K562 (cell line): ENCODE measurements at regions not wholly inside any gene's neighbourhood (a gene's known extent, or its start where the extent isn't known, plus 50 kb on each side); places are given as distances from the start of the nearest gene placed in this dataset.

Experiments
- ATAC-seq: fragments of 200-7000 bp; cut with Tn5 transposase; 3 replicates; pipeline ENCODE4 v1.9.1; 2020; ENCODE audit warnings: moderate library complexity
- BruUV-seq: library from RNA; stranded (reverse); fragments of 400-500 nt; replicated peaks from 2 replicates; lab custom pipeline; 2021; lab: Mats Ljungman, UMichigan
- CTCF ChIA-PET: fragments of 300-600 bp; formaldehyde crosslinking; extraction: SDS; loops from one replicate; lab custom pipeline; 2021; ENCODE audit warnings: low intra/inter-chr PET ratio; lab: Yijun Ruan, JAX
- POLR2A ChIA-PET: fragments of 300-600, 350-650 bp; sonication (Branson Sonifier 250); formaldehyde crosslinking; extraction: SDS; loops from one replicate; lab custom pipeline; 2021; ENCODE audit warnings: antibody characterized with exemption, inconsistent platforms; lab: Yijun Ruan, JAX
- DNase-seq, 4 experiments: peaks; one replicate each; pipeline versions ENCODE4 v3.0.0 to v3.0.0-alpha.2; 2011 to 2018; ENCODE audit warnings: low spot score in 3 of 4, mixed read lengths in 3 of 4; ENCODE audit errors: extremely low read depth in 1 of 4
- FAIRE-seq: peaks from 2 replicates; lab custom pipeline; 2011; peaks lifted over from hg19 to GRCh38; lab: Jason Lieb, UNC
- H2AFZ ChIP-seq: 2 replicates; pipeline ENCODE4 v1.6.0; 2011; ENCODE audit warnings: low read depth, low read length, control low read depth, inconsistent platforms
- H3K27ac ChIP-seq: fragments of 200-600 bp; 3 replicates; pipeline ENCODE4 v1.8.0; 2011; ENCODE audit warnings: low read depth, mild to moderate bottlenecking, control low read depth, inconsistent platforms, low read length, moderate library complexity, mixed read lengths; ENCODE audit errors: extremely low read depth
- H3K27me3 ChIP-seq, 2 experiments: fragments of 300-600 bp in 1 of 2; 2 replicates in 1 of 2; 3 replicates in 1 of 2; pipeline versions ENCODE4 v1.6.0 to v1.8.0; 2011; ENCODE audit warnings: inconsistent platforms in 2 of 2, low read length in 2 of 2, mild to moderate bottlenecking in 1 of 2, mixed read lengths in 1 of 2, moderate library complexity in 1 of 2; ENCODE audit not compliant: control insufficient read depth in 2 of 2, insufficient read depth in 2 of 2
- H3K36me3 ChIP-seq: fragments of 300-600 bp; 3 replicates; pipeline ENCODE4 v1.8.0; 2011; ENCODE audit warnings: mild to moderate bottlenecking, low read length, inconsistent platforms; ENCODE audit not compliant: control insufficient read depth, insufficient read depth
- H3K4me1 ChIP-seq, 2 experiments: fragments of 200-600 bp in 1 of 2; replicated peaks in 1 of 2; 2 replicates in 1 of 2; 3 replicates in 1 of 2; pipeline versions ENCODE4 v1.5.1 to v1.8.0; 2011; ENCODE audit warnings: inconsistent platforms in 2 of 2, low read length in 2 of 2, mild to moderate bottlenecking in 1 of 2, mixed read lengths in 1 of 2, moderate library complexity in 1 of 2; ENCODE audit not compliant: control insufficient read depth in 2 of 2, insufficient read depth in 2 of 2
- H3K4me2 ChIP-seq: 2 replicates; pipeline ENCODE4 v1.6.1; 2011; ENCODE audit warnings: low read length, control low read depth, inconsistent platforms, mixed read lengths; ENCODE audit not compliant: insufficient read depth
- H3K4me3 ChIP-seq: fragments of 200-600 bp; sonication (generic), shearing (Covaris generic); 2 replicates; pipeline ENCODE4 v1.5.1; 2016; ENCODE audit warnings: control low read depth, inconsistent platforms
- H3K79me2 ChIP-seq: fragments of 200-600 bp; 3 replicates; pipeline ENCODE4 v1.8.0; 2011; ENCODE audit warnings: low read length, inconsistent platforms; ENCODE audit not compliant: control insufficient read depth, insufficient read depth
- H3K9ac ChIP-seq, 2 experiments: 2 replicates each; pipeline versions ENCODE4 v1.6.0 to v1.6.1; 2011; ENCODE audit warnings: low read depth in 2 of 2, low read length in 2 of 2, control low read depth in 1 of 2, inconsistent platforms in 1 of 2, mild to moderate bottlenecking in 1 of 2, mixed read lengths in 1 of 2; ENCODE audit not compliant: insufficient read depth in 1 of 2
- H3K9me1 ChIP-seq: one replicate; pipeline ENCODE4 v1.6.0; 2011; ENCODE audit warnings: inconsistent platforms, mild to moderate bottlenecking, low read length, moderate library complexity; ENCODE audit not compliant: control insufficient read depth, insufficient read depth
- H3K9me3 ChIP-seq: replicated peaks from 2 replicates; pipeline ENCODE4 v1.5.1; 2011; ENCODE audit warnings: low read depth, low read length, inconsistent platforms; ENCODE audit not compliant: control insufficient read depth, insufficient read depth
- H4K20me1 ChIP-seq: replicated peaks from 2 replicates; pipeline ENCODE4 v1.6.1; 2011; ENCODE audit warnings: low read length, inconsistent platforms, mixed read lengths; ENCODE audit not compliant: control insufficient read depth, insufficient read depth
- EP300 ChIP-seq: IDR thresholded peaks from 2 replicates; pipeline ENCODE4 v1.6.1; 2012; ENCODE audit warnings: low read length, improper control_type of control experiment
- GTF2B ChIP-seq: IDR thresholded peaks from 2 replicates; pipeline ENCODE4 v1.6.1; 2011; ENCODE audit not compliant: insufficient read length; ENCODE audit errors: extremely low read depth
- GTF2F1 ChIP-seq: IDR thresholded peaks from 2 replicates; pipeline ENCODE4 v1.6.1; 2011; ENCODE audit warnings: low read depth, low read length, improper control_type of control experiment
- KAT7 ChIP-seq: sonication (generic); formaldehyde crosslinking; IDR thresholded peaks from 2 replicates; pipeline ENCODE4 v1.8.0; 2022; ENCODE audit warnings: missing genetic modification reagents, mild to moderate bottlenecking, borderline replicate concordance
- NBN ChIP-seq: fragments of 450-650 bp; IDR thresholded peaks from 2 replicates; pipeline ENCODE4 v1.6.1; 2016; ENCODE audit warnings: low read depth, mild to moderate bottlenecking
- NELFE ChIP-seq: IDR thresholded peaks from 2 replicates; pipeline ENCODE4 v1.6.1; 2011; ENCODE audit warnings: mild to moderate bottlenecking; ENCODE audit not compliant: insufficient read depth, insufficient read length
- RBM34 ChIP-seq: fragments of 200-400 bp; formaldehyde crosslinking; IDR thresholded peaks from 2 replicates; pipeline ENCODE4 v1.6.1; 2018; ENCODE audit warnings: low read length, borderline replicate concordance; ENCODE audit not compliant: insufficient read depth
- SP1 ChIP-seq: sonication (generic); formaldehyde crosslinking; IDR thresholded peaks from 2 replicates; pipeline ENCODE4 v1.8.1; 2022; ENCODE audit warnings: mild to moderate bottlenecking, missing genetic modification reagents
- SRSF7 ChIP-seq: fragments of 200-400 bp; formaldehyde crosslinking; optimal IDR thresholded peaks from 2 replicates; pipeline ENCODE3; 2017; ENCODE audit warnings: mild to moderate bottlenecking, low read depth, low read length
- TRIM28 ChIP-seq: fragments of 450-650 bp; IDR thresholded peaks from 2 replicates; pipeline ENCODE4 v1.6.1; 2017
- U2AF1 ChIP-seq: fragments of 200-400 bp; formaldehyde crosslinking; optimal IDR thresholded peaks from 2 replicates; pipeline ENCODE3; 2017; ENCODE audit warnings: mild to moderate bottlenecking, low read depth, low read length, moderate library complexity
- ZKSCAN8 ChIP-seq: fragments of 200-800 bp; sonication (Bioruptor generic); IDR thresholded peaks from 2 replicates; pipeline ENCODE4 v1.6.1; 2016; ENCODE audit warnings: missing genetic modification characterization, missing compliant biosample characterization
- ZNF408 ChIP-seq: fragments of 250-450 bp; sonication (Bioruptor Pico); IDR thresholded peaks from 2 replicates; pipeline ENCODE4 v1.4.0; 2020; ENCODE audit warnings: low read depth, mild to moderate bottlenecking, moderate library complexity
- ZZZ3 ChIP-seq: fragments of 450-650 bp; IDR thresholded peaks from 2 replicates; pipeline ENCODE4 v1.6.1; 2016; ENCODE audit warnings: antibody characterized with exemption, mild to moderate bottlenecking, moderate library complexity
- WGBS: fragments of 100-300 bp; shearing (Covaris generic); methylation state at CpG from one replicate; pipeline ENCODE4 v1.1.6; 2016; ENCODE audit warnings: low coverage, mixed read lengths; ENCODE audit not compliant: insufficient coverage; ENCODE audit errors: missing lambda C conversion rate; 5-methylcytosine and 5-hydroxymethylcytosine counted together
- in situ Hi-C: fragments of 300-500 bp; cut with MboI; formaldehyde crosslinking; loops from 4 replicates; pipeline ENCODE4 v1.15.0; 2018; ENCODE audit warnings: inconsistent platforms, mixed read lengths
- intact Hi-C: fragments of 100-400 bp; cut with micrococcal nuclease; formaldehyde crosslinking; loops from 2 replicates; pipeline ENCODE4 v1.14.2; 2022

GRCh38 chr3:67998281-67998680 is 343.9 kb upstream of the SUCLG2 start:
- intact Hi-C loops (no loop called here), in situ Hi-C loops (no loop called here)
- CTCF ChIA-PET: no interaction called here
- no peaks in the 10 kb centered on the region for H3K9me1 ChIP-seq
- H3K79me2 ChIP-seq: no peaks in the 10 kb centered on the region
- H3K4me3 ChIP-seq: no peak overlapping the region
- H3K27me3 ChIP-seq: no peaks in the 10 kb centered on the region
- H3K36me3 ChIP-seq: no peaks in the 10 kb centered on the region
- no peak overlapping the region for H3K27ac ChIP-seq
- TF ChIP-seq SRSF7 (no peak), NBN (no peak), KAT7 (CRISPR knock-in tag) (no peak), ZZZ3 (no peak), U2AF1 (no peak), TRIM28 (no peak), EP300 (no peak), SP1 (CRISPR knock-in tag) (no peak), NELFE (no peak), GTF2F1 (no peak), RBM34 (no peak), ZKSCAN8 (no peak), GTF2B (no peak), ZNF408 (CRISPR knock-in tag) (no peak)
- H3K9me3 ChIP-seq: no peaks in the 10 kb centered on the region
- no peaks in the 10 kb centered on the region for H4K20me1 ChIP-seq
- no peak overlapping the region for H3K4me2 ChIP-seq
- H3K9ac ChIP-seq: no peak overlapping the region
- H3K4me1 ChIP-seq: no peaks in the 10 kb centered on the region
- FAIRE-seq (no peak), ATAC-seq (no peak), DNase-seq (no peak)
- POLR2A ChIA-PET: no interaction called here
- no TSS peak for BruUV-seq
- WGBS: 13% methylated on average over 1 of the region's 1 CpG
- no peak overlapping the region for H2AFZ ChIP-seq
